Left colon (tissue), 2 donors: ENCODE measurements at regions not wholly inside any gene's neighbourhood (a gene's known extent, or its start where the extent isn't known, plus 50 kb on each side); places are given as distances from the start of the nearest gene placed in this dataset.
"Not testable (repeated sequence)": the region's sequence is repeated elsewhere in the genome, so short reads cannot be mapped to it uniquely, and the experiment has no call there.

Experiments used
- ATAC-seq: fragments of 200-7000 bp; cut with Tn5 transposase; one replicate; pipeline ENCODE4 v1.9.1; 2020; ENCODE audit warnings: mild to moderate bottlenecking, moderate library complexity
- DNase-seq, 2 donors: peaks; one replicate each; pipeline ENCODE4 v3.0.0-alpha.2; 2020
- intact Hi-C, 2 donors: fragments of 100-400 bp; cut with DNase I in 1 of 2; cut with micrococcal nuclease in 1 of 2; formaldehyde crosslinking; loops; one replicate each; pipeline versions ENCODE4 v1.11.2 to v1.14.0; 2022; cut with DNase I, micrococcal nuclease
- donor health status: DM: no; HTN: no; CAD: no.
- donor health status: DM: yes; HTN: yes; CAD: no.

DNA sequence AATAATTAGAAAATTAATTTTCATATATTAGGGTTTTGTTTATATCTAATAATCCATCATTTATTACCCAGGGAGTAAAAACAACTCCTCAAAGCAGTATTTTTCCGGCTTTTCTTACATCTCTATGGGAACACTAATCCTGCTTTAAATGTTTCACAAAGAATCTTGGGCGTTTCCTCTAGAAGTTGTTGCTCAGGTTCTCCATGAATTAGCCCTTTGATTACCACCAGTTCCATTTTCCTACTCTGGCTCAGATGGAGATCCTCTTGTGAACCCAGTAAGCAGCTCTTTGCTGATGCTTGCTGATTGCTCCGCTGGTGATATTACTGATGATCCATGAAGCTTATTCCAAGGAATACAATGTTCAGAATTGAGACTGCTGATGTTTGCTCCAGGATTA lies 78.5 kb upstream of the PKP2 start:
- intact Hi-C loops, result no loop called here
- no peak for DNase-seq
- ATAC-seq, result no peak

DNA sequence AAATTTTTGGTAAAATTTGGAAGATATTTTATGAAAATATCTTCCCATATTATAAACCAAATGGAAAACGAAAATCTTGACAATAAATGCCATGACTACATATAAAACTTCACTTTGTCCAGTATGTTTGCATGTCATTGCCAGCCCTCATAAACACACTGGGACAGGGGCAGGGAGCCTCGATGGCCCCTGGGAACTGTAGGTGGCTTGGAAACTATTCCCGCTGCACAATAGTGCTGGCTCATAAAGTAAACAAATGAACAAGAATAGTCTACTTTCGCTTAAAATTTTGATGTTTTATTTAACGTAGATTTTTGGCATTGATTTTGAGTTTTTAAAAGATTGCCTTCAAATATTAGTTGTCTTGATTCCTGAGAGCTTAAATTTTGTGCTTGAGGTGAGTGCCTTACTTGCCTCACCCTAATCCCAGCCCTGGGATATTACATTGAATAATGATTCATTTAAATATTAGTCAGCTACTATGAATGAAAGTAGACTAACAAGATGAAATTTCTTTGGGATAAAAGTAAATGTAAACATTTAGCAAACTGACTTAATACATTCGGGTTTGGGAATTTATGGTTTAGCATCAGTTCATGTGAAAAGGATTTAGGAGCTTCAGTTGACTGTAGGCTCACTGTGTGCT lies 74.0 kb upstream of the PKP2 start:
- DNase-seq, result no peak
- intact Hi-C loops, result no loop called here
- ATAC-seq, result no peak

DNA sequence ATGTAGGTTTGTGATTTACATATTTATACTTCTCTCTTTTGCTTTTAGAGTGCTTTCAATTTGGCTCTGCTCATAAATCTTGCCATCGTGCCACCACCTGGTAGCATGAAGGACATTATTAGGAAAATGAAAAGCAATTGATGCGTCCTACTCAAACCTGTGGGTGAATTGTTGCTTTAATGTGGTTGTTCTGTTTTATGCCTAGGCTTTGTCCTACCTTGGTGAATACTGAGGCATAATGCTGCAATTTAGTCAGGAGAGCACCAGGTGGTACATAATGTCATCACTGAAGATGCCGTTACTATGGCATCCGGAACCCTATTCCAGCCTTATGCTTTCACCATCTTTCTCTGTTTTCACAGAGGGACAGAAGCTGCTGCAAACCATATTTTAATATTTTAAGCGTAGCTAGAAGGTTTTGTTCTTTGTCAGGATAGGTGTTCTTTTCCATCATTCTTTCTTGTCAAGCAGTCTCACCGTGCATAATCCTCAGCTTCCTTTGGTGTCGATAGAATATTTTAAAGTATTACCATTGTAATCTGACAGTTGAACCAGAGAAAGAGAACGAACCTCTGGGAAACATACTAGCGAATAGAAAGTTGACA lies 68.5 kb upstream of the PKP2 start:
- DNase-seq (no peak), ATAC-seq (no peak)
- intact Hi-C loops, result loop anchor here in 1 of 2 donors (10.0 kb wide), 1 partner anchor 150 kb away; no protein-coding TSS in a partner anchor

DNA sequence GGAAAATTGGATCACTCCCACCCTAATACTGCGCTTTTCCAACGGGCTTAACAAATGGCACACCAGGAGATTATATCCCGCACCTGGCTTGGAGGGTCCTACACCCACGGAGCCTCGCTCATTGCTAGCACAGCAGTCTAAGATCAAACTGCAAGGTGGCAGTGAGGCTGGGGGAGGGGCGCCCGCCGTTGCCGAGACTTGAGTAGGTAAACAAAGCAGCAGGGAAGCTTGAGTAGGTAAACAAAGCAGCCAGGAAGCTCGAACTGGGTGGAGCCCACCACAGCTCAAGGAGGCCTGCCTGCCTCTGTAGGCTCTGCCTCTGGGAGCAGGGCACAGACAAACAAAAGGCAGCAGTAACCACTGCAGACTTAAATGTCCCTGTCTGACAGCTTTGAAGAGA lies 59.8 kb upstream of the PKP2 start:
- DNase-seq (peak in 1 of 2 donors; percentile 25), ATAC-seq (peak; percentile 26)
- intact Hi-C loops, result not testable (repeated sequence)

DNA sequence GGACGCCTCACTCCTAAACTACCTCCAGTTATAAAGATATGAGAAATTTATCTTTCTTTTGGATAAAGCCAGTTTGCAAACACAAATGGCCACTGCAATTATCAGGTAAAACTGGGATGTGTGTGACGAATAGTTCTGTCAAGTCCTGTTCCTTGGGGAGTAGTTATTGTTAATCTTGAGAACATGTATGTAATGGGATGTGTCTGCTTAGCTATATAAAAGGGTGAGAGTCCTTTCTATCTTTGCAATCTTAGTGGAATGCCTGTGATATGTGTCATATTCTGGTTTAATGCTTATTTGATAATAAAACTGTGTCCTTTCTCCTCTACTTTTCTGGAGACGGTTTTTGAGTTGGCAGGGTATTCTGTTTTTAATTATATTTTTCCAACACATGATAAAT lies 56.1 kb upstream of the PKP2 start:
- intact Hi-C loops, result no loop called here
- DNase-seq (no peak), ATAC-seq (no peak)

DNA sequence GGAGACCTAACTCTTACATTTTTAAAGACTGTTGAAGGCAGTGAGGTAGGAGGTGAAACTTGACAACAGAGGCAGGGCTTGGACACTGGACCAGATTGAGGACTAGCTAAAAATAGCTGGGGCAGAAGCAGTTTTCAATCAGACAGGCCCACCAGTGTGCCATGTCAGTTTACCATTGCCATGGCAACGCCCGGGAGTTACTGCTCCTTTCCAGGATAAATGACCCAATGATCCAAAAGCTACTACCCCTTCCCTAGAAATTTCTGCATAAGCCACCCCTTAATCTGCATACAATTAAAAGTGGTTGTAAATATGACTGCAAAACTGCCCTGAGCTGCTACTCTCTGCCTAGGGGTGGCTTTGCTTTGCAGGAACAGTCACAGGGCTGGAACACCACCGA lies 53.2 kb upstream of the PKP2 start:
- intact Hi-C loops, result no loop called here
- DNase-seq, result no peak
- ATAC-seq, result no peak

DNA sequence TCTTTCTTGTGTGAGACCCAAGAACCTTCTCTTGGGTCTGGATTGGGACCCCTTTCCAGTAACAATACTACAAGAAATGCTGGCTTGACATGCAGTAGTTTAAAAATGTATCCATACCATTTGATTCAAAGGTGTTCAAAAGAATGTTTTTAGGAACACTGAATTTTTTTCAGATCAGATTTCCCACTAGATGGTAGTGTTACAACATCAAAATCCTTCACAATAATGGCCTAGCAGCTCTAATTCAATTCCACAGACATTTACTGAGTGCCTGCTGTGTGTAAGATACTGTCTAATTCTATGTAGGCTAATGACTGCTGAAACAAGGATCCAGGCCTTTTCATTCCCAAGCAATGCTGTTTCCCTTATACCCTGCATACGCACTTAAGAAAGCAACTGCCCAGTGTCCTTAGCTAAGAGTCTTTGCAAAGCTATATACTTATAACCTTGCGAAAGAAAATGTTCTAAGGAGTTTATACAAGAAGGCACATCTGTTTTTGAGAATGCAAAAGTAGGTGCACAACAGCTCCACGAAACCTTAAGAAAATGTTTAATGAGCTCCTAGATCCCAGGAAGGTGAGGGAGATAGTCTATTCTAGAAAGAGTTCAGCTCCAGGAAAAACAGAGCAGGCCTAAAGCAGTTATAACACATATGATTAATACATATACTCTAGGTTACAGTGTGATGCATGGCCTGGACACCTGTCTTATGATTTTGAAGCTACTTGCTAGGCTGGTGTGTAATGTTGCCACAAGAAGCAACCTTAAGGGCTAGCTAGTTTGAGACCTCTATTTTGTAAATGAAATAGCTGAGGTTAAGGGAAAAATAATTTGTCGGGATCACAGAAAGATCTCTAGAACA lies 50.9 kb upstream of the PKP2 start:
- DNase-seq (no peak), ATAC-seq (peak; percentile 38)
- intact Hi-C loops, result no loop called here

DNA sequence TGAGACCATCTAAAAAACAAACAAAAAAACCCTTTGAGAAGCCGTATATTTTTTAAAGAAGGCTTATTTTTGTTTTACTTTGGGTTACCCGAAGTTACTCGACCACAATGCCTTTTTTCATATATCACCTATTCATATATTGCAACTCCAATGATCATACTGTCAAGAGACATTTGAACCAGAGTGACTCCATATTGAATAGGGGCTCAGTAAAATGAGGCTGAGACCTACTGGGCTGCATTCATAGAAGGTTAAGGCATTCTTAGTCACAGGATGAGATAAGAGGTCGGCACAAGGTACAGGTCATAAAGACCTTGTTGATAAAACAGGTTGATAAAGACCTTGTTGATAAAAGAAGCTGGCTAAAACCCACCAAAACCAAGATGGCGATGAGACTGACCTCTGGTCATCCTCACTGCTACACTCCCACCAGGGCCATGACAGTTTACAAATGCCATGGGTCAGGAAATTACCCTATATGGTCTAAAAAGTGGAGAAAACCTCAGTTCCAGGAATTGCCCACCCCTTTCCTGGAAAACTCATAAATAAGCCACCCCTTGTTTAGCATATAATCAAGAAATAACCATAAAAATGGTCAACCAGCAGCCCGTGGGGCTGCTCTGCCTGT lies 50.0 kb upstream of the PKP2 start:
- ATAC-seq, result no peak
- DNase-seq, result no peak
- intact Hi-C loops, result no loop called here
